ENCODE measurements at regions not wholly inside any gene's neighbourhood (a gene's known extent, or its start where the extent isn't known, plus 50 kb on each side); places are given as distances from the start of the nearest gene placed in this dataset.

GRCh38 chr4:89468602-89469001 lies 161.0 kb upstream of the GPRIN3 start:
- no peak for TF ChIP-seq CTCF (IDR thresholded peaks at IDR 0.05; ENCODE audit: low read depth, low read length, missing control alignments)
- in situ Hi-C loops (cut with HindIII; ENCODE audit: low sequenced_read_pairs), result no loop called here
- DNase-seq (ENCODE audit: low read depth), result no peak
- no peak overlapping the region for H3K4me3 ChIP-seq (ENCODE audit: low read depth, low read length)

- no peak overlapping the region for H3K4me3 ChIP-seq (ENCODE audit: low read depth, low read length)
- no peak for TF ChIP-seq CTCF (IDR thresholded peaks at IDR 0.05; ENCODE audit: low read depth, low read length, missing control alignments)
- in situ Hi-C loops (cut with HindIII; ENCODE audit: low sequenced_read_pairs), result no loop called here
- DNase-seq (ENCODE audit: low read depth), result no peak
These were observed 155.7 kb upstream of the GPRIN3 start for GRCh38 chr4:89463341-89463740.

- DNase-seq (ENCODE audit: low read depth), result no peak
- H3K4me3 ChIP-seq (ENCODE audit: low read depth, low read length), result no peak overlapping the region
- TF ChIP-seq CTCF (IDR thresholded peaks at IDR 0.05; ENCODE audit: low read depth, low read length, missing control alignments), result no peak
- in situ Hi-C loops (cut with HindIII; ENCODE audit: low sequenced_read_pairs), result no loop called here
These were observed 139.9 kb upstream of the GPRIN3 start for GRCh38 chr4:89447543-89447942.

GRCh38 chr4:89446193-89446592 lies 138.6 kb upstream of the GPRIN3 start:
- in situ Hi-C loops (cut with HindIII; ENCODE audit: low sequenced_read_pairs), result no loop called here
- no peak for DNase-seq (ENCODE audit: low read depth)
- no peak for TF ChIP-seq CTCF (IDR thresholded peaks at IDR 0.05; ENCODE audit: low read depth, low read length, missing control alignments)
- no peak overlapping the region for H3K4me3 ChIP-seq (ENCODE audit: low read depth, low read length)

GRCh38 chr4:89439533-89439932 lies 131.9 kb upstream of the GPRIN3 start:
- no peak for TF ChIP-seq CTCF (IDR thresholded peaks at IDR 0.05; ENCODE audit: low read depth, low read length, missing control alignments)
- no peak for DNase-seq (ENCODE audit: low read depth)
- in situ Hi-C loops (cut with HindIII; ENCODE audit: low sequenced_read_pairs), result no loop called here
- H3K4me3 ChIP-seq (ENCODE audit: low read depth, low read length), result no peak overlapping the region

- H3K4me3 ChIP-seq (ENCODE audit: low read depth, low read length), result no peak overlapping the region
- no peak for DNase-seq (ENCODE audit: low read depth)
- TF ChIP-seq CTCF (IDR thresholded peaks at IDR 0.05; ENCODE audit: low read depth, low read length, missing control alignments), result no peak
- in situ Hi-C loops (cut with HindIII; ENCODE audit: low sequenced_read_pairs), result no loop called here
These were observed 130.7 kb upstream of the GPRIN3 start for GRCh38 chr4:89438102-89438831.

Measured in astrocyte of the cerebellum (primary cell).